ENCODE measurements at regions not wholly inside any gene's neighbourhood (a gene's known extent, or its start where the extent isn't known, plus 50 kb on each side); places are given as distances from the start of the nearest gene placed in this dataset.

DNA sequence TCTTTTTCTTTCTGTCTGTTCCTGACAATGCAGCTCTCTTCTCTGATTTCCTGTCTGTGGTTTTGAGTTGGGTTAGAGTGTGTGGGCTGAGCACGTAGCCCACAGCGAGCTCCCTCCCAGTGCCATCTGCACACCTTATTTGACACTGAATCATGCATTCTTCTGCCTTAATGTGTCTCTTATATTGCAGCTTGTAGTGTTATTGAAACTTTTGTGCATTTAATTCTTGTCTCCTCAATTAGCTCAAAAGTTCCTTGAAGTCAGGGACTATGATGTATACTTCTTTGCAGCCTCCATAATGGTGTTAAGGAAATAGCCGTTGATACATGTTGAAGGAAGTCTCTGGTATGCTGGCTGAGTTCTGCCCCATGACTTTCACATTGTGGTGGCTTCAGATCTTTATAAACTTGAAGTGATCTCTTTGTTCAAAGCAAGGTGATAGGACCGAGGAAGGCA lies 576.2 kb upstream of the CLINT1 start:
- intact Hi-C loops (cut with DNase I; ENCODE audit: low total_unique reads), result no loop called here
- H3K4me3 ChIP-seq (ENCODE audit: low read depth, poor library complexity, severe bottlenecking), result no peak overlapping the region
- no peak for DNase-seq (ENCODE audit: low spot score in 2 of 2)
- 55 to 59% methylated on average over 4 of the region's 4 CpGs for WGBS, 2 donors
- TF ChIP-seq CTCF (IDR thresholded peaks at IDR 0.05) (no peak), POLR2A (IDR thresholded peaks at IDR 0.05) (no peak)

- TF ChIP-seq CTCF (IDR thresholded peaks at IDR 0.05), result no peak
- no peak for TF ChIP-seq POLR2A (IDR thresholded peaks at IDR 0.05)
- WGBS, 2 donors, result 48 to 51% methylated on average over 2 of the region's 2 CpGs
- intact Hi-C loops (cut with DNase I; ENCODE audit: low total_unique reads), result no loop called here
- no peak overlapping the region for H3K4me3 ChIP-seq (ENCODE audit: low read depth, poor library complexity, severe bottlenecking)
- no peak for DNase-seq (ENCODE audit: low spot score in 2 of 2)
Observed at GRCh38 chr5:158434749-158435148, 575.8 kb upstream of the CLINT1 start.

- TF ChIP-seq CTCF (IDR thresholded peaks at IDR 0.05), result no peak
- no peak for TF ChIP-seq POLR2A (IDR thresholded peaks at IDR 0.05)
Observed at GRCh38 chr5:158433634-158434033, 574.7 kb upstream of the CLINT1 start.

DNA sequence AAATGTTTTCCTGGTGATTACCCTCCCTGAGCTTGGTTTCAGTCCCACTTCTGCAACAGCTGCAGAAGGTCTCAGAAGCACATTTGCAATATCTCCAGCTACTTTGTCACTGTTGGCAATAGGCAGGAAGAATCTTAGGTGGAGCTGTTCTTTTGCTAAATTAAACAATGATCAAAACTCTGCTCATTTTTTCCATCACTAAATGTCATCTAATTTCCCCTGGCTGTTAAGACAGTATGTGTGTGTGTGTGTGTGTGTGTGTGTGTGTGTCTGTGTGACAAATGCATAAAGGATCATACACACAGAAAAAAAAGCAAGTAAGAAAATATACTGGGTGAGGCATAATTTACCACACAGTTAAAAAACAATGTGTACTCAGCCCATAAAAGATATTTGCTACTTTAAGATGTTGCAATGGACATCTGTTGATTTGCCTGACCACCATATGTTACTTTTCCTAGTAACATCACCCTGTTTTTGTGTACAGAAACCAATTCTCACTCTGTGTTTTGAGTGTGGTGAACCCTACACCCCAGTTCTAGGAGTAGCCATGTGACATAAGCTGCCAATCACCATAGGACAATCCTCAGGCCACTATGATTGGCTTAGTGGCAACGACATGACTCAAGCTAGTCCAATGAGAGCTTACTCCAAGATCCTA lies 572.6 kb upstream of the CLINT1 start:
- WGBS, 2 donors, result 70 to 93% methylated on average over 1 of the region's 1 CpG
- no peak for TF ChIP-seq CTCF (IDR thresholded peaks at IDR 0.05)
- TF ChIP-seq POLR2A (IDR thresholded peaks at IDR 0.05), result no peak

More at GRCh38 chr5:158433634-158434033, 574.7 kb upstream of the CLINT1 start:
- H3K4me3 ChIP-seq (ENCODE audit: low read depth, poor library complexity, severe bottlenecking), result no peak overlapping the region
- intact Hi-C loops (cut with DNase I; ENCODE audit: low total_unique reads), result no loop called here
- no peak for DNase-seq (ENCODE audit: low spot score in 2 of 2)
- WGBS, 2 donors, result 50 to 57% methylated on average over 1 of the region's 1 CpG

GRCh38 chr5:158430798-158431167 lies 571.8 kb upstream of the CLINT1 start:
- 92 to 95% methylated on average over 2 of the region's 2 CpGs for WGBS, 2 donors
- intact Hi-C loops (cut with DNase I; ENCODE audit: low total_unique reads), result no loop called here
- no peak for DNase-seq (ENCODE audit: low spot score in 2 of 2)
- no peak overlapping the region for H3K4me3 ChIP-seq (ENCODE audit: low read depth, poor library complexity, severe bottlenecking)
- no peak for TF ChIP-seq POLR2A (IDR thresholded peaks at IDR 0.05)
- no peak for TF ChIP-seq CTCF (IDR thresholded peaks at IDR 0.05)

More for the DNA sequence above, 572.6 kb upstream of the CLINT1 start:
- peak in 1 of 2 donors; percentile 49 for DNase-seq (ENCODE audit: low spot score in 2 of 2)
- H3K4me3 ChIP-seq (ENCODE audit: low read depth, poor library complexity, severe bottlenecking), result no peak overlapping the region
- intact Hi-C loops (cut with DNase I; ENCODE audit: low total_unique reads), result no loop called here

All from lower leg skin (tissue), 4 donors.